HepG2 (cell line): ENCODE measurements at regions not wholly inside any gene's neighbourhood (a gene's known extent, or its start where the extent isn't known, plus 50 kb on each side); places are given as distances from the start of the nearest gene placed in this dataset.

ENCODE experiments used
- ELF4 ChIP-seq: sonication (generic); formaldehyde crosslinking; IDR thresholded peaks from 2 replicates; pipeline ENCODE4 v1.5.0; 2020; ENCODE audit warnings: missing genetic modification reagents, mild to moderate bottlenecking, moderate library complexity, borderline replicate concordance
- JUND ChIP-seq: sonication (generic); formaldehyde crosslinking; IDR thresholded peaks from 2 replicates; pipeline ENCODE4 v1.8.0; 2022; ENCODE audit warnings: mild to moderate bottlenecking, missing genetic modification reagents
- MED1 ChIP-seq: sonication (generic); formaldehyde crosslinking; IDR thresholded peaks from 2 replicates; pipeline ENCODE4 v1.4.0; 2020; ENCODE audit warnings: missing genetic modification reagents
- MXD1 ChIP-seq: sonication (generic); formaldehyde crosslinking; IDR thresholded peaks from 2 replicates; pipeline ENCODE4 v1.4.0; 2020; ENCODE audit warnings: mild to moderate bottlenecking, missing genetic modification reagents
- POLR2A ChIP-seq, 2 experiments: IDR thresholded peaks; 2 replicates each; pipeline ENCODE4 v1.6.1; 2011; ENCODE audit warnings: low read depth in 2 of 2, low read length in 2 of 2, mild to moderate bottlenecking in 1 of 2, moderate library complexity in 1 of 2; ENCODE audit not compliant: insufficient read depth in 1 of 2
- ZBTB8A ChIP-seq: sonication (generic); formaldehyde crosslinking; IDR thresholded peaks from 2 replicates; pipeline ENCODE4 v1.4.0; 2020; ENCODE audit warnings: mild to moderate bottlenecking, low read depth, missing genetic modification reagents, borderline replicate concordance
- ZFP1 ChIP-seq: IDR thresholded peaks from 2 replicates; pipeline ENCODE4 v1.6.1; 2016
- ZNF282 ChIP-seq: fragments of 450-650 bp; IDR thresholded peaks from 2 replicates; pipeline ENCODE4 v1.6.1; 2018; ENCODE audit not compliant: partially characterized antibody
- ZNF362 ChIP-seq: sonication (generic); formaldehyde crosslinking; IDR thresholded peaks from 2 replicates; pipeline ENCODE4 v1.4.0; 2020; ENCODE audit warnings: missing genetic modification reagents, mild to moderate bottlenecking, borderline replicate concordance
- ZNF709 ChIP-seq: sonication (generic); formaldehyde crosslinking; IDR thresholded peaks from 2 replicates; pipeline ENCODE4 v1.5.0; 2020; ENCODE audit warnings: mild to moderate bottlenecking, missing genetic modification reagents
- ZSCAN21 ChIP-seq: sonication (generic); formaldehyde crosslinking; IDR thresholded peaks from 2 replicates; pipeline ENCODE4 v1.8.0; 2022; ENCODE audit warnings: mild to moderate bottlenecking, missing genetic modification reagents, moderate library complexity, borderline replicate concordance
- TF ChIP-seq, protein P1 (sequence below): sonication (generic); formaldehyde crosslinking; IDR thresholded peaks from 2 replicates; pipeline ENCODE4 v1.8.1; 2023; ENCODE audit warnings: missing genetic modification reagents, inconsistent platforms, borderline replicate concordance

- TF ChIP-seq JUND (CRISPR knock-in tag) (no peak), POLR2A (IDR thresholded peaks at IDR 0.05; ENCODE audit: insufficient read depth in 1 of 2, low read depth in 2 of 2, low read length in 2 of 2) (no peak), ZNF709 (no peak), ZSCAN21 (CRISPR knock-in tag) (no peak), MXD1 (CRISPR knock-in tag) (no peak), ZNF362 (CRISPR knock-in tag) (no peak), ZFP1 (CRISPR knock-in tag) (no peak), MED1 (CRISPR knock-in tag) (no peak), ZBTB8A (CRISPR knock-in tag) (no peak), ZNF282 (no peak), ELF4 (CRISPR knock-in tag) (no peak)
- TF ChIP-seq, protein P1, sequence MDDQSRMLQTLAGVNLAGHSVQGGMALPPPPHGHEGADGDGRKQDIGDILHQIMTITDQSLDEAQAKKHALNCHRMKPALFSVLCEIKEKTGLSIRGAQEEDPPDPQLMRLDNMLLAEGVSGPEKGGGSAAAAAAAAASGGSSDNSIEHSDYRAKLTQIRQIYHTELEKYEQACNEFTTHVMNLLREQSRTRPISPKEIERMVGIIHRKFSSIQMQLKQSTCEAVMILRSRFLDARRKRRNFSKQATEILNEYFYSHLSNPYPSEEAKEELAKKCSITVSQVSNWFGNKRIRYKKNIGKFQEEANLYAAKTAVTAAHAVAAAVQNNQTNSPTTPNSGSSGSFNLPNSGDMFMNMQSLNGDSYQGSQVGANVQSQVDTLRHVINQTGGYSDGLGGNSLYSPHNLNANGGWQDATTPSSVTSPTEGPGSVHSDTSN (CRISPR knock-in tag), result no peak
Observed at GRCh38 chr16:87150262-87150661, 166.9 kb downstream of the C16orf95 start.
